Fibroblast of upper back skin (primary cell): ENCODE measurements at regions not wholly inside any gene's neighbourhood (a gene's known extent, or its start where the extent isn't known, plus 50 kb on each side); places are given as distances from the start of the nearest gene placed in this dataset.
A peak's percentile ranks its signal among the peaks of the same experiment; 100 is the strongest.

ENCODE experiments used
- DNase-seq: peaks from one replicate; pipeline ENCODE4 v3.0.0-alpha.2; 2013

DNA sequence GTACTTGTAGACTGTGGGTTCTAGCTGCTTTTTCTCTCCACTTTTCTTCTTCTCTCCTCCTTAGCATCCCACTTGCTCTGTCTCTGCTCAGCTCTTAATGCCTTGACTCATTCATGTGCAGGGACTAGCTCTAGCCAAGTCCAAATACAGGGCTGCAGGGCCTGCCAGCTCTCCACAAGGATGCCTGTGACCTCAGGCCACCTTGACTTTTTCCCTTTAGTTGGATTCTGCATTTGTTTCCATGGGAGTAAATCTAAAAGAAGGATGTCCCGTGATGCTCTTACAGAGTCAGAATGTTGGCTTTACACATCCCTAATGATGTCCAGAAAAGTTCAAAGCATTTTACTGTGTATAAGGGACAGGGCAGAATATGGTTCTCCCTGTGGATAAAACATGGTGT is 101.8 kb upstream of the PREP start:
- peak; percentile 13 for DNase-seq

DNA sequence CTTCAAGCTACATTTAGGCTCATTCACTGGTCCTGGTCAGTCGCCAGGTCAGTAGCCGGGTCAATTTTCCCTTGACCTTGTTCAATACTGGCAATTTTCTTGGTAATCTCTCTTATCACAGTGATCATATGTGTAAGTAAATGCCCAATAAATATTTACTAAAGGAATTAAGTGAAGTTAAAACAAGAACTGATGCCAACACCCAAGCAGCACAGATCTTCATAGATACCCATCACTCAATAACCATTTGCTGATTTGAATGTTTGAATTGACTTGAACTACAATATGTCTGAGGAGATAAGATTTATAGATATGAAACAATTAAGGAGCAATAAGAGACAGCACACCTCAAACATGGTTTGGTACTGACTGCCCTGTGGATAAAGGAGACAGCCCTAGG is 100.8 kb upstream of the PREP start:
- DNase-seq, result no peak

DNA sequence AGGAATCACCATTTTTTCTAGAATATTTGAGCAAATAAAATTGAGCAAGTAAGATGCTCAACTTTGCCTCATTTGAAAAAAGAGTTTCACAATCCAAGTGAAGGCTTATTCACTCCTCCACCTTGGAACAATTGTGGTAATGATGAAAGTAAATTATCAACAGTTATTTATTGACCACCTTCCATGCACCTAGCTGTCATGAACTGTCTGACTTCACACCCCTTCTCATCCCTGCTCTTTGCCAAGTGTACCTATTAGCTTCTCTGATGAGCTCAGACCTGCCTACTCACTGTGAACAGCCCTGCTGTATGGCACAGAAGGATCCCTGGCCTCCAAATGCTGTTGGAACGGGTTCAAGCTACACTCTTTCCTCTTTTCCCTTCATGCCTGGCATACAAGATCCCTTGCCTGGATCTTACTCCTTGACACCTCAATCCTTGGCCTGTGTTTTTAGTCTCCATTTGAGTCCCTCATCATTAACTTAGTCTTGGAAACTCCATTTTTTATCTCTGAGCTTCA is 99.0 kb upstream of the PREP start:
- no peak for DNase-seq

DNA sequence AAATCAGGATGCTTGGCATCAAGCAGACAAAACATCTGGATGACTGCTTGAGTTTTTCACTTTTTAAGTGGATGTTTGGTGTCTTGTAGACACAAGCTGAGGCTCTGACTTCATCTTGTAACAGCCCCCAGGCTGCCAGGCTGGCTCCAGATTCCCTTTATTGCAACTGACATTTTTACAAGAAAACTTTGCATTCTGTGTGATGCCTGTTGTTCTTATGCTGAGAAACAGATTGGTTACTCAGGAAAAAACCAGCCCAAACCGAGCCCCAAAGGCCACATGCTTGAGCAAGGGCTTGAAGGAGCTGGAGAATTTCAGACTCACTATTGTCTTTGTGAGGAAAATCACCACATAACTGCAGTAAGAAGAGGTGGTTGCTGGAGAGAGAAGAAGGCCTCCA is 98.4 kb upstream of the PREP start:
- DNase-seq, result no peak

DNA sequence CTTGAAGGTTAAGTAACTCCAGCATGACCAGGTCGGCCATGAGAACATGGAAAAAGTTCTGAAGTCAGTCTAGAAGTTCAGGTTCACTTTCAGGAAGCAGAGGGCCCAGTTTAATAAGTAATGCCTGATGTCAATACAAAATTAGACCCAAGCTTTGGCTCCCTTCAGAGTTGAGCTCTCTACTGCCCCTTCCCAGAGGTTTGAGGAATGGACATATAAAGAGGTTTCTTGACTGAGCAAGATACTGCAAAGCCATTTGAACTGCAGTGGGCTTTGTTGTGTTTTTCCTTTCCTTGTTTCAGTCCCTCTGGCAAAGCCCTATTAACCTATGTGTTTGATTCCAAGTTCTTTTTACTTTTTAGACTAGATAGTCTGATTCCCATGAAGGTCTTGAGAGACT is 97.8 kb upstream of the PREP start:
- DNase-seq, result no peak

DNA sequence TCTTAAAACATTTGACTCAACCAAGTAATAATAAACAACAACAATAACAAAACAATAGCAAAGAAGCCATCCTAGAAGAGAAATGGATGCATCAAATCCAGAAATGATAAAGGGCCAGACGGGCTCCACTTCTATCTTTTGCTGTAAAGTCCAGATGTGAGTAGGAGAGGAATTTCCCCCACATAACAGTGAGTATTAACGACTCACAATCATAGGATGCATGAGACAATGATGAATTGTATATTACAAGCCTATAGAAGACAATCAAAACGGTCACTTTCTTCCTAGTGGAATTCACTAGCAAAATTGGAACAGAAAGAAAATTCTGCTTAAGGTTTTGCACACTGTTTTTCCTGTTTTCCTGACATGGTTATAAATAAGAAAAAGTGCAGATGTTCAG is 97.0 kb upstream of the PREP start:
- no peak for DNase-seq

DNA sequence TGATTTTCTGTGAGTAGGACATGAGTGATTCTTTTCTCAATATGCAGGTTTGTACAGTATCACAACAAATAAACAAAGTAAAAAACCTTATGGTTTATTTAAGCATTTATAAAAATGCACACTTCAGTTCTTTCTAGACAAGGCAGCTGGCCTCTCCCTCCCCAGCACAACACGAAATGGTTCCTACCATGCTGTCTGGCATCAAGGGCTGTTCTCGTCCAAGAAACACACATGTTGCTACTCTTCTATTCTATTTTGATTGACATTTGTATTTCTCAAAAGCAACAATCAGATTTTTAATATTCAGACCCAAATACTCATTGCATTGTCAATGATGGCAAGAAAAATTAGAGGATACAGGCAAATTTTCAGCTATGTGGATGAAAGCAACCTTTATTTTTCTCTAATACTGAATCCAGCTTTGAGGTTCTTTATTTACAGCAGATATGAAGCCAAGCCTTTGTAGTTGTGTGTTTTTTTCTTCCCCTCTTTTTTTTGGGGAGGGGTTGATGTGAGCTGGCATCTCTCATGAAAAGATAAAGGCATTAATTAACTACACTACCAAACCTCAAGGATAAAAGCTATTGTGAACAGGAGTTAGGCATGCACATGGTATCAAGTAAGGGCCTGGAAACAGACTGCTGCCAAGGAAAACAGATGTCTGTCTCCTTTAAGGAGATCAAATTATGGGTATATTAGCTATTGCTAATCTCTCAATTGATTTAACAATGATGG is 96.4 kb upstream of the PREP start:
- DNase-seq, result no peak

DNA sequence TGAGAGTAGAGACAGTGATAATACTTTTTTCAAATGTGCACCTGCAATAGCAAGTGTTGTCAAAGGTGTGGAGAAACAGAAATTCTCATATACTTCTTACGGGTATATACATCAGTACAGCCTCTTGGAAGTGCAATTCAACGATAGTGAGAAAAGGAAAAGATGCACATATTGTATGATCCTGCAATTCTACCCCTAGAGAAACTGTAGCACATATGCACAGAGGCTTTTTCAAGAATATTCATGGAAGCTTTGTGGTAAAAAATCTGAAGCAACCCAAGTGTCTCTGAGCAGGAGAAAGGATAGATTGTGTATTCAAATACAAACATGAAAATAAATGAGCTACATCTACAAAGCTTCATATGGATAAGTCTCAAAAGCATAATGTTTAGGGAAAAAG is 94.7 kb upstream of the PREP start:
- DNase-seq, result no peak

DNA sequence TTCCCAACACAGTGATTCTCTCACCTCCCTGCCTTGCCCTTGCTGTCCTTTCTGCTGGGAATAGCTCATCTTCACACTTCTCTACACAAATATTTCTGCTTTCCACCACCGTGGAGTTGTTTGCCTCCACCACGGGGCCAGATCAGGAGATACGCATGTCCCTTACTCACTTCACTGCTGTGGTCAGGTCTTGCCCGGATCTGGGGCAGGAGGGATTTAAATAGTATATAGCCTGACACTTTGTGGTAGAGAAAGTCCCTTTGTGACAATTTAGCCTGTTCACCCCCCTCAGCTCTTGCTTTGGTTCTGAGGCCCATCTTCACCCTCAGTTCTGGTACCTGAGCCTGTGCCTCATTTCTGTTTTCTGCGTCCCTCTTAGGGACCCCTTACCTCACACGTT is 92.6 kb upstream of the PREP start:
- DNase-seq, result no peak

DNA sequence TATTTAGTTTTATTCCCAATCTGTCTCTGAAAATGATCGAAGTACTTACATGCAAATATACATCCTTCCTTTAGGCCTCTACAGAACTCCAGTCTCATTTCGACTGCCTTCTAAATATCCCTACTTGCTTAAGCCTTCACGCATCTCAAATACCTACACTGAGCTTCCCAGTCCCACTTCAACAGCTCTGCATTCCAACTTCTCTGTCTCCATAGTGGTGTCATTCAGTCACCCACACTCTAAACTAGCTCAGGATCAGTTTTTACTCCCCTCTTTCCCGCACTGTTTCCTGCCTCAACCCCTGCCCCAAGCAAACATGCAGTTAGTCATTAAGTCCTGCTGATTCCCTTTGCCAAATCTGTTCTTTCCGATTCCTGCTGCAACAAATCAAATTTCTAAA is 91.8 kb upstream of the PREP start:
- no peak for DNase-seq

DNA sequence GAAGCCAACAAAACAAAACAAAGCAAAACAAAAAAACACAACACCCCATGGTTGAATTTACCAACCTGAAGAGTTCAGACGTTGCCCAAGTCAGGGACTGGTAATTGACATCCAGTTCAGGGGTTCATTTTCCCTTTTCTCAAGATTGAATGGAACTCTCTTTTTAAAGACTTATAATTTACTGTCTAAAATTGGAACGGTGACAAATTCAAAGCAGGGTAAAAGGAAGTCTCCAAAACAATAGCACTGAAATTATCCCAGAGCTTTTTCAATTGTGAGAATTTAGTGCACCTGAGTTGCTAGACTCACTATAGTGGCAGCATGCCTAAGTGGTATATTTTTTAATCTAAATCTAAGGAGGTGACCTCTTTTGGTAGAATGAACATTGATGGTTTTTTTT is 90.9 kb upstream of the PREP start:
- no peak for DNase-seq

DNA sequence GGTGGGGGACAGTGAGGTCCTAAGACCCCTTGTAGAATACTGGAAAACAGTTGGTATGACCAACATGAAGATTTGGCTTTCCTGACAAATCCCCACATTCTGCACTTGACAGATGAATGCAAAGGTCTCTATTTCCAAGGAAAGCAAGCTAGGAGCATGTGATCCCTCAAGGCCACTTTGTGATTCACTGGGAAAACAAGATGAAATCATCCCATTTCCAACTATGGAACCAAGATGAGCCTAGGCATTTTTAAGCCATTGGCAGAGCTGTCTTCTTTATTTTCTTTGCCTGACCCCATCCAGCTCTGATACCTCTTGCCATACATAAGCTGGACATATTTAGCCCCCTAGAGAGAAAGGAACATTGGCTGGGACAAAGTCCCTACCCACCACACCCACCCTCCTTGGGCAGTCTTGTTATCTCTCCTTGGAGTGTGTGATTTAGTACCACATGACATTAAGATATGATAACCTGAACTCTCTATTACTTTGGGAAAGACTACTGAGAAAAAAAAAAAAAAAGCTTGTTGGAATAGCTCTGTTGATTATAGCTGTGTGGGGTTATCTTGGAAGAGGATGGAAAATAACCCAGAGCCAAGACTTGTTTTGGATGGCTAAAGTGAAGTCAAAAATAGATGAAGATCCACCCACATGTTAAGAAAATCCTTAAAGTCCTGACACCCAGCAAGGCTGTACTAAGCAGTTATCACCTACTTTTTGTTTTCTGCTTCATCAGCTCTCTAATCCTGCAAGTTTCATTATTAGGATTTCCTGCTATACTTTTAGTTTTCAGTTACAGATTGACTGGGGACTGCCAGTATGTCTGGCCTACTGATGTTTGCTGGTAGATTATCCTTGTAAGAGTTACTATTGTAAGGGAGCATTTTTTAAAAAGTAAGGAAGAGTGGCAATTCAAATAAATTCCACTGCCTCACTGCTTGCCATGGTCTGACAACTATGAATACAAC is 90.1 kb upstream of the PREP start:
- DNase-seq, result peak; percentile 16

DNA sequence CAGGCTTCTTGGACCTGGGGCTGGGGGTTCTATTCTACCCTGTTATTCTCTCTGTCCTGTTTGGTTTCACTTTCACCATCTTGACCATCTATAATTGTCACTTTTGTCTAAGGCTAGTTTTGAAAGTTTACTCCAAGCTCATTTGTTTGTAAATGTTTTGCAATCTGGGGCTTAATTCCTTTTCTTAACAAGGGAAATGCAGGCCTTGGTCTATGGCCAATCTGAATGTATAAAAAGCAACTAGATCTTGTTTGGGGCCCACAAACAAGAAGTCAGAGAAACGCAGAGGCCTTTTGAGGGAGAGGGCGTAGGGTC is 86.3 kb upstream of the PREP start:
- no peak for DNase-seq

DNA sequence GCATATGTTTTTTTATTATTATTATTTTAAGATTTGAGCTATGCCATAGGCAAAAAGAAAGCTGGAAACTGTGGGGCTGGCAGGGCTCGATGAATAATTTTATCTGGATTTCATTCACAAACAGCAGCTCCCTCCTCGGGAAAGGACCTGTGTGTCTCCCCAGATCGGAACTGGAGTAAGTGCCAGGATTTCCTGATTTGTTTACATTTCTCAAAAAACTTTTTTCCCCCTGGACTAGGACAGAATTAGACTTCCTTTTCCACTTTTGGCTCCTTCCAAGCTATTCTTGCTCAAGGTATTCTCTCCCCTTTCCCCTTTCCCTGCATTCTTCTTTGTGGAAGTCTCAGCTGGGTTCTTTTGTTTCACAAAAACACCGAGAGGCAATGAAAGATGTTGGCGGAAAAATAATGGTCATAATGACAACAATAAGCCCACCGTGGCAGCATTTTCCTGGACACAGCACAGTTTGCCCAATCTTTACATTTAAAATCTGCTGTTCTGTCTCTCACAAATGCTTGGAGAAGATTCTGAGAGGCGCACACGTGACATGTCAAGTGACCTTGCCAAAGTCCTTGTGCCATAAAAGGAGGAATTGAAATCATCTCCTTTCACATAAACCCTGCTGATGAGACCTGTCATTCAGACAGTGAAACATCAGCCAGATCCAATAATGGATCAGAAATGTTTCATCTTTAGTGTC is 85.8 kb upstream of the PREP start:
- peak; percentile 25 for DNase-seq

DNA sequence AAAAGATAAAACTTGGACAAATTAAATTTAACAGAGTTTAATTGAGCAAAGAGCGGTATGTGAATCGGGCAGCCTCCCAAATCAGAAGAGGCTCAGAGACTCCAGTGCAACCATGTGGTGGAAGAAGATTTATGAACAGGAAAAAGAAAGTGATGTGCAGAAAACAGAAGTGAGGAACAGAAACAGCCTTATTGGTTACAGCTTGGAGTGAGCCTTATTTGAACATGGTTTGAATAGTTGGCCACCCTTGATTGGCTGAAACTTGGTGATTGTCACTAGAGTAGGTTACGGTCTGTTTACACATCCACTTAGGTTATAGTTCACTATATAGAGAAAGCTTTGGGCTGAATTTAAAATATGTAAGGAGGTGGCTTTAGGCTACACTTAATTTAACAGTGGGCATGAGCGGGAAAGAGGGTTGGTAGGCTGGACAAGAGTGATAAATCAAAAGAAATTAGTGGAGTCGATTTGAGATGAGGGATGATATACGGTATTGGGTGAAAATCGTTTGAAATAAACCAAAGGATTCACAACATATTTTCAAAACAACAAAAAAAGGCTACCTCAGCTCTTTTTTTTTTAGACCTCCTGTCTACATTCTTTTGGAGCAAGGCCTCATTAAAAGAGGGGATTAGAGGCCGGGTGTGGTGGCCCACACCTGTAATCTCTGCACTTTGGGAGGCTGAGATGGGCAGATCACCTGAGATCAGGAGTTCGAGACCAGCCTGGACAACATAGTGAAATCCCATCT is 84.3 kb upstream of the PREP start:
- no peak for DNase-seq

DNA sequence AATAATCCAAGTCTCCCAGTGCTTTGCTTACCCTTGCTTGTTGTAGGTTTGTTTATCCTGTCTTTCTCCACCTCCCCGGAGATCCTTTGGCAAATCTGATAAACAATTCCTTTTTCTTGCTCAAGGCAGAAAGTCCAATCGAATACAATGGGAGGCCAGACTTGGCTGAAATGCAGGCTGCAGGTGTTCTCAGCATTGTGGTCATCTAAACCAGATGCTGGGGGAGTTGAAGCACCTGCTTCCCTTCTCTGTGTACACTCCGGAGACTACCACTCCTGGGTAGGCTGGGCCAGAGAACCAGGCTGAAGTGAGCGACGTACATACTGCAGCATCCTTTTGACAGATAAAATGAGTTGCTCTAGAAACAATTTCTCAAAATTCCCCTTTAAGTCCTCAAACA is 82.6 kb upstream of the PREP start:
- DNase-seq, result no peak

DNA sequence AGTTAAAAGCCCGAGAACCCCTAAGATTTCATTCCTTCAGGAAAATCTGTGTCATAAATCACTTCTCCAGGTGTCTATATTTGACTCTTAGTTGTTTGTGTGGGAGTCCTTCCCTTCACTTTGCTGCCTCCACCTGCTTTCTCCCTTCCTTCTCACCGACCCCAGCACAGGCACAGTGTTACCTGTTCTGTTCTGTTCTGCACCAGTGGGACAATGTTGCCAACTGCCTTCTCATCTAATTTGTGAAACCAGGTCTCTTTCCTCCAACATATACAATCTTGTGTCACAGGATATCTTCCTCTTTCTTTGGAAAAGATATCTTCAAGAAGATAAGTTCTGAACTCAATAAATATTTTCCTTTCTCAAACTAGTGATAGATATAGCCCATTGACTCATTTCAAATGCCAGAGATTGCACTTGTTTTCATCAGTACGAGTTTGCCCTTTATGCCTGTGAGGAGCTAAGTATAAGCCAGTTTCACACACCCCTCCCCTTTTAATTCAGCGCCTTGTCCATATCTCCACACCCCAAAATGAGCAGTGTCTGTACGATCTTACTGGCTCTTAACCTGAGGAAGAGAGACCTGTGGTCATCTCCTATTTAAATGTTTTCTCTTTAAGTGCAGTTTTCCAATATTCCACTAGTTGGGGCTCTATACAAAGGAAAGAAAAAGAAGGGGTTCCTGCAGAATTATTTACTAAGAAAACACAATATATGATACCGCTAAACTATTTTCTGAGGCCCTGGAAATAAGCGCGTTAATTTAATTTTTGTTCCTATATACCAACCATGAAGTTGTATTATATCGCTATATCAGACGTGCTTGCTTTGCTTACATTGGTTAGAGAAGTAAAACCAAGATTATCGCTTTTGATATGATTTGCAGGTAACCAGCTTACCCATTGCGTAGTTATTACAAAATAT is 81.6 kb upstream of the PREP start:
- peak; percentile 61 for DNase-seq

DNA sequence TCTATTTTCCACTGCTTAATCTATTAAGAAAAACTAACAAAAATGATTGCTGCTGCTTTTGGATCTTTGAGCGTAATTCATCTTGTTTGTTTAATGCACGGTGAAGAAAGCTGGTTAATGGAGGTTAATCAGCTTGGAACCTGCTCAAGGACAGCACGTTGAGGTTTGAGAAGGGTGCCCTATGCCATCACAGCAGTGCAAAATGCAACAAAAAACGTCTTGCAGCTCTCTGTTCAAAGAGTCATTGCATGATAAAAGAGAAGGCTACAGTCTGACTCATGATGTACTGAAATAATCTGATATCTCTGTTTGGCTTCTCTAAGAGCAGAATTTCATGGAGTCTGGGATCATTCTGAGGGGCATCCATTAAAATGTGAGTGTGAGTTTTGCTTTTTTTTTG is 80.6 kb upstream of the PREP start:
- DNase-seq, result peak; percentile 55

DNA sequence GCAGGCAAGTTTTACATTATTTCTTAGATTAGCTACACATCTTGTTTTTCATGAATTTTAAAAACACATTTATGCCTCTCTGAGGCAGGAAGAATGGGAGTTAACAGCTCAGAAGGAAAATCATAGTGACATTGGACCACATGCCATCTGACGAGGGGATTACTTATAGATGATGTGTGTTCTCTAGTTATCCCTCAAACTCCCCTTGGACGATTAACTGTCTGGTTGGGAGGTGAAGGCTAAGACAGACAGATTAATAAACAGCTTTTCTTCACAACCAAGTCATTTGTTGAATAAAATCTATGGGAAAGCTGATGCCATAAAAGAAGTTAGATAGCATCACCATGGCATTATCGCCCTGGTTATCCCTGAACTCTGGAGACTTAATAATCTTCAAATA is 80.0 kb upstream of the PREP start:
- no peak for DNase-seq

DNA sequence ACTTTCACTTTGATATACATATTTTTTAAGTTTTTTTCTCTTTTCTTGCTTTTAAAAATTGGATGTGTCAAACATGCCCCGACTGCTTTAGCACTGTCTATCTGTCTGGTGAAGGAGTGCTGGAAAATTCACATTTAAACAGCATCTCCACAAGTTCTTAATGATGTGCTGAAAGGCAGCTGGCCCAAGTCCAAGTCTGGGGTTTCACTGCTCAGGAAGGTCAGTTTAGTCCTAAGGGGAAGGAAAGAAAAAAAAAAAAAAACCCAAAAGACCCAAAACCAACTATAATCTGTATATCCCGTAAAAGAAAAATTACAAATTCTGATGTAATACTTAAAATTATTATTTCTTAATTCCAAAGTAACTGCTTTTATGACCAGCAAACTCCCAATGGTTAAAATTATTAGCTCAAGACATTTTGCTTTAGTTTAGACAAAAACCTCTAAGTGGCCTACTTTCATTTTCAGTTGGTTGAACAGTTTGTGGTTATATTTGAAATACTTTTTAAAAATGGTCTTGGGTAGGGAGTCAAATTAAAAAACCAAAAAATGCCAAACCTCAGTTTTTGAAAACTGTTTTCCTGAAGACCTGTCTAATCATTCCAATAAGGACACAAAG is 79.5 kb upstream of the PREP start:
- peak; percentile 93 for DNase-seq

DNA sequence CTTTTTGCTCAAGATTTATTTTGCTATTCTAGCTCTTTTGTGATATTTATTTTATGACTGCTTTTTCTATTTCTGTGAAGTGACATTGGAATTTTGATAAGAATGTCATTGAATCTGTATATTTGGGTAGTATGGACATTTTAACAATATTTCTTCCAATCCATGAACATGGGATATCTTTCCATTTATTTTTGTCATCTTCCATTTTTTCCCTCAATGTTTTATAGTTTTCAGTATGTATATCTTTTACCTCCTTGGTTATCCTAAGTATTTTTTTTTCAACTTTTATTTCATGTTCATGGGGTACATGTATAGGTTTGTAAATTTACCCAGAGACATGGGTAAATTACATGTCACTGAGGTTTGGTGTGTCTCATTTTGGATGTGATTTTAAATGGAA is 74.1 kb upstream of the PREP start:
- no peak for DNase-seq
